Lower leg skin (tissue), 3 donors: ENCODE measurements at regions not wholly inside any gene's neighbourhood (a gene's known extent, or its start where the extent isn't known, plus 50 kb on each side); places are given as distances from the start of the nearest gene placed in this dataset.

Experiments used
- POLR2A ChIP-seq, 2 donors: fragments of 450-650 bp; IDR thresholded peaks; one replicate each; pipeline ENCODE4 v1.6.1; 2016 to 2017; ENCODE audit warnings: antibody characterized with exemption in 2 of 2, mild to moderate bottlenecking in 1 of 2, moderate library complexity in 1 of 2
- TF ChIP-seq, protein P1 (sequence below), 3 donors: fragments of 450-650 bp; IDR thresholded peaks; one replicate each; pipeline ENCODE4 v1.5.1; 2016; ENCODE audit warnings: antibody characterized with exemption in 3 of 3, mild to moderate bottlenecking in 3 of 3, moderate library complexity in 2 of 3

DNA sequence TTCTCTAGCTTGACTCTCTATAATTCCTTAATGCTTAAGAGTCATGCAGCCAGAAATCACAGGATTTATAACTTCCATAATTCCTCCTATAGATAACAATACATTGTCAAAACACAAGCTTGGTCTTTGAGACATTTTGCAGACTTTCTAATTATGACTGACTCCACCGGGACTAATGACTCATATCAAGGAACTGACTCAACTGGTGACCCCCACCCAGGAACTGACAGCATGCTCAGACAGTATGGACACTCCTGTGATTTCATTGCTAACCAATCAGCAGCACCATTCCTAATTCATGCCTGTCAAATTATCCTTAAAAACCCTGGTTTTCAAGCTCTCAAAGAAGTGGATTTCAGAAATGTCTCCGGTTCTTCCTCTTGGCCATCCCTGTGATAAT, 670.5 kb upstream of the IMPG1 start:
- TF ChIP-seq, protein P1, sequence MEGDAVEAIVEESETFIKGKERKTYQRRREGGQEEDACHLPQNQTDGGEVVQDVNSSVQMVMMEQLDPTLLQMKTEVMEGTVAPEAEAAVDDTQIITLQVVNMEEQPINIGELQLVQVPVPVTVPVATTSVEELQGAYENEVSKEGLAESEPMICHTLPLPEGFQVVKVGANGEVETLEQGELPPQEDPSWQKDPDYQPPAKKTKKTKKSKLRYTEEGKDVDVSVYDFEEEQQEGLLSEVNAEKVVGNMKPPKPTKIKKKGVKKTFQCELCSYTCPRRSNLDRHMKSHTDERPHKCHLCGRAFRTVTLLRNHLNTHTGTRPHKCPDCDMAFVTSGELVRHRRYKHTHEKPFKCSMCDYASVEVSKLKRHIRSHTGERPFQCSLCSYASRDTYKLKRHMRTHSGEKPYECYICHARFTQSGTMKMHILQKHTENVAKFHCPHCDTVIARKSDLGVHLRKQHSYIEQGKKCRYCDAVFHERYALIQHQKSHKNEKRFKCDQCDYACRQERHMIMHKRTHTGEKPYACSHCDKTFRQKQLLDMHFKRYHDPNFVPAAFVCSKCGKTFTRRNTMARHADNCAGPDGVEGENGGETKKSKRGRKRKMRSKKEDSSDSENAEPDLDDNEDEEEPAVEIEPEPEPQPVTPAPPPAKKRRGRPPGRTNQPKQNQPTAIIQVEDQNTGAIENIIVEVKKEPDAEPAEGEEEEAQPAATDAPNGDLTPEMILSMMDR (IDR thresholded peaks at IDR 0.05), result no peak
- no peak for TF ChIP-seq POLR2A (IDR thresholded peaks at IDR 0.05)
